Pancreas (tissue), 10 donors: ENCODE measurements at regions not wholly inside any gene's neighbourhood (a gene's known extent, or its start where the extent isn't known, plus 50 kb on each side); places are given as distances from the start of the nearest gene placed in this dataset.
"Not testable (repeated sequence)": the region's sequence is repeated elsewhere in the genome, so short reads cannot be mapped to it uniquely, and the experiment has no call there.

Source experiments
- ATAC-seq, 4 donors: fragments of 200-7000 bp; cut with Tn5 transposase; one replicate each; pipeline versions ENCODE4 v1.8.0 to v1.9.1; 2020; ENCODE audit warnings: mild to moderate bottlenecking in 4 of 4, moderate library complexity in 4 of 4
- DNase-seq, 6 donors: peaks; one replicate each; pipeline ENCODE4 v3.0.0-alpha.2; 2020
- FAIRE-seq: peaks from 2 replicates; lab custom pipeline; 2012; peaks lifted over from hg19 to GRCh38; lab: Jason Lieb, UNC
- H3K27ac ChIP-seq, 4 donors: fragments of 200-600 bp; sonication (generic); 1 replicate in 3 of 4; 2 replicates in 1 of 4; pipeline versions ENCODE4 v1.5.0 to v1.8.0; 2020
- H3K27me3 ChIP-seq, 4 donors: fragments of 200-600 bp; one replicate each; pipeline ENCODE4 v1.8.0; 2021
- H3K36me3 ChIP-seq, 3 donors: fragments of 200-600 bp; sonication (generic) in 1 of 3; one replicate each; pipeline versions ENCODE4 v1.5.0 to v1.8.0; 2020 to 2021
- H3K4me1 ChIP-seq, 3 donors: fragments of 200-600 bp; one replicate each; pipeline ENCODE4 v1.8.0; 2021
- H3K4me3 ChIP-seq, 4 donors: fragments of 200-600 bp; sonication (generic) in 2 of 4; one replicate each; pipeline versions ENCODE4 v1.5.0 to v1.8.0; 2020 to 2021
- H3K9me3 ChIP-seq, 4 donors: fragments of 200-600 bp; one replicate each; pipeline ENCODE4 v1.8.0; 2021
- WGBS, 2 donors: extraction: QIAGEN DNeasy Blood & Tissue Kit; methylation state at CpG; one replicate each; pipeline ENCODE4 v1.1.7; 2013; 5-methylcytosine and 5-hydroxymethylcytosine counted together
- intact Hi-C, 3 donors: fragments of 100-400 bp; cut with DNase I; formaldehyde crosslinking; loops; one replicate each; pipeline versions ENCODE4 v1.11.1 to v1.14.2; 2022
- TF ChIP-seq, protein P1 (sequence below), 4 donors: fragments of 200-600 bp; sonication (generic) in 3 of 4; IDR thresholded peaks; one replicate each; pipeline versions ENCODE4 v1.5.0 to v1.8.0; 2021; ENCODE audit warnings: antibody characterized with exemption in 4 of 4
- donor health status: healthy with polysubstance abuse.
- donor health status: DM: no; HTN: no; CAD: no; lungs with moderate emphysema.
- donor health status: DM: no; HTN: no; CAD: no.
- donor health status: control.
- donor health status: control.
- donor health status: Bipolar disorder and iron deficiency.
- donor health status: DM: yes; HTN: yes; CAD: no.
- donor health status: DM: no; HTN: no; CAD: no.
- donor health status: DM: no; HTN: no; CAD: no.
- donor health status: DM: yes; HTN: yes; CAD: no.

DNA sequence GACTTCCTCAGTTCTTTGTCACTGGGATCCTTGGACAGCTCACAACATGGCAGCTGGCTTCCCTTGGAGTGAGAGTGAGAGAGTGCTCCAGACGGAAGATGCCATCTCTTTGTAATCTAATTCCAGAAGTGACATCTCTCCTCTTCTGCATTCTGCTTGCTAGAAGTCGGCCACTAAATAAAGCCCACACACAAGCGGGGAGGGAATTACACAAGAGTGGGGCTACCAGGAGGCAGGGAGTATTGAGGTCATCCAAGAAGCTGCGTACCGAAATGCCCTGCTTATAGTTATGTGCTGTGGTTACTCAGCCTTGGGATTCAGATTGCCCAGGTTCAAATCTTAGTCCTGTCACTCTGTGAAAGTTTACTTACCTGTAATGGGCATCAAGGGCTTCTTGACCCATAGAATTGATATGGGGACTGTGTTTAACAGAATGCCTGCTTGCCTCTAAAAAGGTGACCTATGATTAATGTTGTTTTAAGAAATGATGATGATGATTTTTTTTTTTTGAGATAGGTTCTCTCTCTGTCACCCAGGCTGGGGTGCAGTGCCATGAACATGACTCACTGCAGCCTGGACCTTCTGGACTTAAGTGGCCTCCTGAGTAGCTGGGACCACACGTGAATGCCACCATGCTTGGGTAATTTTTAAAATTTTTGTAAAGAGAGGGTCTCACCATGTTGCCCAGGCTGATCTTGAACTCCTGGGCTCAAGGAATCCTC lies 120.9 kb upstream of the HS3ST2 start:
- DNase-seq, result no peak
- TF ChIP-seq, protein P1, sequence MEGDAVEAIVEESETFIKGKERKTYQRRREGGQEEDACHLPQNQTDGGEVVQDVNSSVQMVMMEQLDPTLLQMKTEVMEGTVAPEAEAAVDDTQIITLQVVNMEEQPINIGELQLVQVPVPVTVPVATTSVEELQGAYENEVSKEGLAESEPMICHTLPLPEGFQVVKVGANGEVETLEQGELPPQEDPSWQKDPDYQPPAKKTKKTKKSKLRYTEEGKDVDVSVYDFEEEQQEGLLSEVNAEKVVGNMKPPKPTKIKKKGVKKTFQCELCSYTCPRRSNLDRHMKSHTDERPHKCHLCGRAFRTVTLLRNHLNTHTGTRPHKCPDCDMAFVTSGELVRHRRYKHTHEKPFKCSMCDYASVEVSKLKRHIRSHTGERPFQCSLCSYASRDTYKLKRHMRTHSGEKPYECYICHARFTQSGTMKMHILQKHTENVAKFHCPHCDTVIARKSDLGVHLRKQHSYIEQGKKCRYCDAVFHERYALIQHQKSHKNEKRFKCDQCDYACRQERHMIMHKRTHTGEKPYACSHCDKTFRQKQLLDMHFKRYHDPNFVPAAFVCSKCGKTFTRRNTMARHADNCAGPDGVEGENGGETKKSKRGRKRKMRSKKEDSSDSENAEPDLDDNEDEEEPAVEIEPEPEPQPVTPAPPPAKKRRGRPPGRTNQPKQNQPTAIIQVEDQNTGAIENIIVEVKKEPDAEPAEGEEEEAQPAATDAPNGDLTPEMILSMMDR (IDR thresholded peaks at IDR 0.05), result no peak
- H3K36me3 ChIP-seq, result no peaks in the 10 kb centered on the region
- no peak for ATAC-seq
- H3K9me3 ChIP-seq, result no peaks in the 10 kb centered on the region
- no peaks in the 10 kb centered on the region for H3K4me1 ChIP-seq
- no peak overlapping the region for H3K27ac ChIP-seq
- 58 to 69% methylated on average over 6 of the region's 6 CpGs for WGBS, 2 donors
- H3K4me3 ChIP-seq, result no peak overlapping the region
- intact Hi-C loops, result loop anchor here in 1 of 3 donors (5.0 kb wide), 1 partner anchor 1131 kb away; no protein-coding TSS in a partner anchor
- FAIRE-seq, result no peak
- no peaks in the 10 kb centered on the region for H3K27me3 ChIP-seq

- DNase-seq, result no peak
- no peaks in the 10 kb centered on the region for H3K27me3 ChIP-seq
- FAIRE-seq, result no peak
- ATAC-seq, result no peak
- H3K4me1 ChIP-seq, result no peaks in the 10 kb centered on the region
- TF ChIP-seq, protein P1 (IDR thresholded peaks at IDR 0.05), result no peak
- WGBS, 2 donors, result 63 to 75% methylated on average over 8 of the region's 8 CpGs
- no peak overlapping the region for H3K27ac ChIP-seq
- no peaks in the 10 kb centered on the region for H3K36me3 ChIP-seq
- no peak overlapping the region for H3K4me3 ChIP-seq
- no peaks in the 10 kb centered on the region for H3K9me3 ChIP-seq
- intact Hi-C loops, result loop anchor here in 1 of 3 donors (5.0 kb wide), 1 partner anchor 1131 kb away; no protein-coding TSS in a partner anchor
These were observed 120.2 kb upstream of the HS3ST2 start for GRCh38 chr16:22693638-22694340.

- FAIRE-seq, result no peak
- WGBS, 2 donors, result 48 to 59% methylated on average over 6 of the region's 6 CpGs
- DNase-seq, result no peak
These were observed 119.0 kb upstream of the HS3ST2 start for GRCh38 chr16:22694887-22695382.

DNA sequence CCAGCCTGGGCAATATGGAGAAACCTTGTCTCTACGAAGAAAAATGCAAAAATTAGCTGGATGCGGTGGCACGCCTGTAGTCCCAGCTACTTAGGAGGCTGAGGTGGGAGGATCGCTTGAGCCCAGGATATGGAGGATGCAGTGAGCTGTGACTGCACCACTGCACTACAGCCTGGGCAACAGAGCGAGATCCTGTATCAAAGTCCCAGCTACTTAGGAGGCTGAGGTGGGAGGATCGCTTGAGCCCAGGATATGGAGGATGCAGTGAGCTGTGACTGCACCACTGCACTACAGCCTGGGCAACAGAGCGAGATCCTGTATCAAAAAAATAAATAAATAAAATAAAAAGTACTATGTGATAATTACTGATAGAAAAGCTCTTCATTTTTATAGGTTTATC lies 118.2 kb upstream of the HS3ST2 start:
- not testable (repeated sequence) for DNase-seq, FAIRE-seq

More at GRCh38 chr16:22694887-22695382, 119.0 kb upstream of the HS3ST2 start:
- ATAC-seq, result peak in 2 of 4 donors; percentile 35 to 39
- Histone ChIP-seq H3K27ac (no peak overlapping the region), H3K4me3 (no peak overlapping the region), H3K9me3 (no peaks in the 10 kb centered on the region), H3K36me3 (no peaks in the 10 kb centered on the region), H3K4me1 (no peaks in the 10 kb centered on the region), H3K27me3 (no peaks in the 10 kb centered on the region)
- intact Hi-C loops, result loop anchor here in 2 of 3 donors (5.0 kb wide), 2 partner anchors 1113 to 1133 kb away; no protein-coding TSS in a partner anchor
- TF ChIP-seq, protein P1 (IDR thresholded peaks at IDR 0.05), result no peak

GRCh38 chr16:22699356-22699755 lies 114.6 kb upstream of the HS3ST2 start:
- Histone ChIP-seq H3K27ac (no peak overlapping the region), H3K36me3 (no peaks in the 10 kb centered on the region), H3K4me3 (no peak overlapping the region), H3K27me3 (no peaks in the 10 kb centered on the region), H3K9me3 (no peaks in the 10 kb centered on the region), H3K4me1 (no peaks in the 10 kb centered on the region)
- TF ChIP-seq, protein P1 (IDR thresholded peaks at IDR 0.05), result no peak
- DNase-seq (no peak), ATAC-seq (no peak), FAIRE-seq (no peak)
- 72 to 85% methylated on average over 5 of the region's 5 CpGs for WGBS, 2 donors
- intact Hi-C loops, result loop anchor here in 2 of 3 donors (2.0 to 5.0 kb wide), 2 partner anchors 1117 kb away; no protein-coding TSS in a partner anchor

More for the DNA sequence above, 118.2 kb upstream of the HS3ST2 start:
- not testable (repeated sequence) for H3K4me1 ChIP-seq, H3K36me3 ChIP-seq, H3K4me3 ChIP-seq, H3K27ac ChIP-seq, H3K9me3 ChIP-seq, H3K27me3 ChIP-seq, ATAC-seq
- 77 to 85% methylated on average over 7 of the region's 7 CpGs for WGBS, 2 donors
- intact Hi-C loops, result loop anchor here in 1 of 3 donors (5.0 kb wide), 1 partner anchor 1113 kb away; no protein-coding TSS in a partner anchor
